ENCODE measurements at regions not wholly inside any gene's neighbourhood (a gene's known extent, or its start where the extent isn't known, plus 50 kb on each side); places are given as distances from the start of the nearest gene placed in this dataset.

- DNase-seq (ENCODE audit: low read depth): no peak
- no peak for TF ChIP-seq CTCF (IDR thresholded peaks at IDR 0.05; ENCODE audit: low read length, missing control alignments)
Observed at GRCh38 chr9:20291201-20291600, 331.1 kb downstream of the MLLT3 start.

GRCh38 chr9:20290257-20290656 is 332.0 kb downstream of the MLLT3 start:
- DNase-seq (ENCODE audit: low read depth): no peak
- TF ChIP-seq CTCF (IDR thresholded peaks at IDR 0.05; ENCODE audit: low read length, missing control alignments): no peak
- H3K4me3 ChIP-seq (replicated peaks; ENCODE audit: low read depth, low read length): no peak overlapping the region

More at GRCh38 chr9:20291201-20291600, 331.1 kb downstream of the MLLT3 start:
- H3K4me3 ChIP-seq (replicated peaks; ENCODE audit: low read depth, low read length): no peak overlapping the region

- H3K4me3 ChIP-seq (replicated peaks; ENCODE audit: low read depth, low read length): no peak overlapping the region
- no peak for DNase-seq (ENCODE audit: low read depth)
- no peak for TF ChIP-seq CTCF (IDR thresholded peaks at IDR 0.05; ENCODE audit: low read length, missing control alignments)
Observed at GRCh38 chr9:20289423-20290010, 332.8 kb downstream of the MLLT3 start.

- DNase-seq (ENCODE audit: low read depth): no peak
- H3K4me3 ChIP-seq (replicated peaks; ENCODE audit: low read depth, low read length): no peak overlapping the region
- TF ChIP-seq CTCF (IDR thresholded peaks at IDR 0.05; ENCODE audit: low read length, missing control alignments): no peak
Observed at GRCh38 chr9:20286969-20287368, 335.3 kb downstream of the MLLT3 start.

GRCh38 chr9:20286154-20286700 is 336.1 kb downstream of the MLLT3 start:
- no peak overlapping the region for H3K4me3 ChIP-seq (replicated peaks; ENCODE audit: low read depth, low read length)
- no peak for TF ChIP-seq CTCF (IDR thresholded peaks at IDR 0.05; ENCODE audit: low read length, missing control alignments)
- DNase-seq (ENCODE audit: low read depth): no peak

GRCh38 chr9:20284601-20285289 is 337.6 kb downstream of the MLLT3 start:
- no peak for TF ChIP-seq CTCF (IDR thresholded peaks at IDR 0.05; ENCODE audit: low read length, missing control alignments)
- no peak for DNase-seq (ENCODE audit: low read depth)
- no peak overlapping the region for H3K4me3 ChIP-seq (replicated peaks; ENCODE audit: low read depth, low read length)
